GM12878 (cell line): ENCODE measurements at regions not wholly inside any gene's neighbourhood (a gene's known extent, or its start where the extent isn't known, plus 50 kb on each side); places are given as distances from the start of the nearest gene placed in this dataset.

ENCODE experiments used
- ATAC-seq: fragments of 200-7000 bp; cut with Tn5 transposase; 3 replicates; pipeline ENCODE4 v1.9.1; 2020; ENCODE audit warnings: mild to moderate bottlenecking, moderate library complexity
- BruUV-seq: library from RNA; stranded (reverse); fragments of 400-500 nt; replicated peaks from 2 replicates; lab custom pipeline; 2021; lab: Mats Ljungman, UMichigan
- CTCF ChIA-PET: fragments of 300-600 bp; sonication (Branson Sonifier 250); formaldehyde crosslinking; extraction: SDS; loops from one replicate; lab custom pipeline; 2021; ENCODE audit warnings: inconsistent platforms; lab: Yijun Ruan, JAX
- POLR2A ChIA-PET: fragments of 350-600 bp; formaldehyde crosslinking; extraction: SDS; loops from one replicate; lab custom pipeline; 2021; ENCODE audit warnings: inconsistent platforms; lab: Charles Lee
- RAD21 ChIA-PET: fragments of 300-600 bp; sonication (Branson Sonifier 250); formaldehyde crosslinking; loops from one replicate; lab custom pipeline; 2023; ENCODE audit warnings: antibody characterized with exemption; ENCODE audit not compliant: unreplicated experiment; lab: Charles Lee
- SMC1A ChIA-PET: fragments of 300-600 bp; sonication (Branson Sonifier 250); formaldehyde crosslinking; loops from one replicate; lab custom pipeline; 2023; ENCODE audit not compliant: unreplicated experiment, uncharacterized antibody; lab: Charles Lee
- DNase-seq: peaks from one replicate; pipeline ENCODE4 v3.0.0-alpha.2; 2011; ENCODE audit warnings: low read depth, low spot score
- FAIRE-seq: peaks from 3 replicates; lab custom pipeline; 2011; peaks lifted over from hg19 to GRCh38; lab: Jason Lieb, UNC
- H2AFZ ChIP-seq: 2 replicates; pipeline ENCODE4 v1.6.0; 2011; ENCODE audit warnings: low read depth, low read length, control low read depth; ENCODE audit not compliant: control insufficient read depth
- H3K27ac ChIP-seq: 2 replicates; pipeline ENCODE4 v1.5.1; 2011; ENCODE audit warnings: control low read depth; ENCODE audit not compliant: control insufficient read depth, insufficient read depth
- H3K27me3 ChIP-seq, 2 experiments: replicated peaks in 1 of 2; 2 replicates each; pipeline versions ENCODE4 v1.6.0 to v1.6.1; 2011; ENCODE audit warnings: low read length in 1 of 2; ENCODE audit not compliant: control insufficient read depth in 2 of 2, insufficient read depth in 2 of 2
- H3K36me3 ChIP-seq, 2 experiments: 2 replicates each; pipeline ENCODE4 v1.5.1; 2011; ENCODE audit warnings: low read length in 1 of 2; ENCODE audit not compliant: control insufficient read depth in 2 of 2, insufficient read depth in 2 of 2
- H3K4me1 ChIP-seq: 2 replicates; pipeline ENCODE4 v1.6.1; 2011; ENCODE audit warnings: mild to moderate bottlenecking, low read length, moderate library complexity, mixed read lengths; ENCODE audit not compliant: control insufficient read depth, insufficient read depth
- H3K4me2 ChIP-seq: 2 replicates; pipeline ENCODE4 v1.6.0; 2011; ENCODE audit warnings: control low read depth; ENCODE audit not compliant: control insufficient read depth, insufficient read depth
- H3K4me3 ChIP-seq: fragments of 200-600 bp; sonication (generic); 2 replicates; pipeline ENCODE4 v1.5.1; 2016
- H3K79me2 ChIP-seq: 2 replicates; pipeline ENCODE4 v1.6.0; 2011; ENCODE audit warnings: low read length; ENCODE audit not compliant: control insufficient read depth, insufficient read depth
- H3K9ac ChIP-seq: 2 replicates; pipeline ENCODE4 v1.8.0; 2011; ENCODE audit warnings: low read length, control low read depth, mixed read lengths; ENCODE audit not compliant: control insufficient read depth, insufficient read depth
- H3K9me3 ChIP-seq: replicated peaks from 3 replicates; pipeline ENCODE4 v1.5.1; 2011; ENCODE audit warnings: mild to moderate bottlenecking, low read length; ENCODE audit not compliant: control insufficient read depth, insufficient read depth
- H4K20me1 ChIP-seq: 2 replicates; pipeline ENCODE4 v1.6.0; 2011; ENCODE audit not compliant: control insufficient read depth, insufficient read depth
- BHLHE40 ChIP-seq, 2 experiments: fragments of 450-650 bp in 1 of 2; IDR thresholded peaks; 2 replicates each; pipeline ENCODE4 v1.6.1; 2011 to 2017; ENCODE audit warnings: low read depth in 2 of 2, borderline replicate concordance in 1 of 2, improper control_type of control experiment in 1 of 2, low read length in 1 of 2, mild to moderate bottlenecking in 1 of 2
- BMI1 ChIP-seq: fragments of 450-650 bp; IDR thresholded peaks from 2 replicates; pipeline ENCODE4 v1.6.1; 2016; ENCODE audit warnings: mild to moderate bottlenecking, moderate library complexity, borderline replicate concordance
- CBFB ChIP-seq: IDR thresholded peaks from 2 replicates; pipeline ENCODE4 v1.6.1; 2016; ENCODE audit warnings: antibody characterized with exemption, low read depth
- CBX5 ChIP-seq: sonication (generic); IDR thresholded peaks from 2 replicates; pipeline ENCODE4 v1.6.1; 2016; ENCODE audit warnings: low read depth, moderate library complexity, mild to moderate bottlenecking, inconsistent platforms
- CHD4 ChIP-seq: fragments of 200-600 bp; sonication (generic); IDR thresholded peaks from 2 replicates; pipeline ENCODE4 v1.6.1; 2016; ENCODE audit warnings: mild to moderate bottlenecking
- HDGF ChIP-seq: fragments of 450-650 bp; IDR thresholded peaks from 2 replicates; pipeline ENCODE4 v1.6.1; 2016; ENCODE audit warnings: antibody characterized with exemption
- IKZF2 ChIP-seq, 2 experiments: fragments of 450-650 bp; IDR thresholded peaks; 2 replicates each; pipeline ENCODE4 v1.6.1; 2017; ENCODE audit warnings: mild to moderate bottlenecking in 2 of 2, moderate library complexity in 2 of 2
- MLLT1 ChIP-seq: fragments of 450-650 bp; IDR thresholded peaks from 2 replicates; pipeline ENCODE4 v1.6.1; 2016; ENCODE audit warnings: mild to moderate bottlenecking
- NRF1 ChIP-seq: conservative IDR thresholded peaks from 2 replicates; pipeline ENCODE4 v1.6.1; 2011; ENCODE audit warnings: mild to moderate bottlenecking, low read depth, low read length, improper control_type of control experiment
- PAX5 ChIP-seq: IDR thresholded peaks from 2 replicates; pipeline ENCODE4 v1.6.1; 2011; ENCODE audit warnings: low read depth, low read length, borderline replicate concordance
- RAD21 ChIP-seq: IDR thresholded peaks from 2 replicates; pipeline ENCODE4 v1.6.1; 2011; ENCODE audit warnings: mild to moderate bottlenecking, low read depth, low read length, moderate library complexity; ENCODE audit not compliant: insufficient read depth
- RAD51 ChIP-seq: fragments of 450-650 bp; IDR thresholded peaks from 2 replicates; pipeline ENCODE4 v1.6.1; 2016; ENCODE audit warnings: moderate library complexity, mild to moderate bottlenecking, inconsistent platforms
- SMAD1 ChIP-seq: fragments of 450-650 bp; IDR thresholded peaks from 2 replicates; pipeline ENCODE4 v1.6.1; 2018; ENCODE audit warnings: mild to moderate bottlenecking, low read depth; ENCODE audit not compliant: partially characterized antibody
- SREBF1 ChIP-seq: IDR thresholded peaks from 2 replicates; pipeline ENCODE4 v1.6.1; 2012; ENCODE audit warnings: mild to moderate bottlenecking, low read length
- SUPT20H ChIP-seq: IDR thresholded peaks from 2 replicates; pipeline ENCODE4 v1.6.1; 2011; ENCODE audit warnings: low read depth, mild to moderate bottlenecking, low read length, moderate library complexity, borderline replicate concordance; ENCODE audit not compliant: control insufficient read depth
- ZBED1 ChIP-seq: IDR thresholded peaks from 2 replicates; pipeline ENCODE4 v1.6.1; 2016; ENCODE audit warnings: borderline replicate concordance
- ZBTB33 ChIP-seq: fragments of 450-650 bp; IDR thresholded peaks from 2 replicates; pipeline ENCODE4 v1.6.1; 2017; ENCODE audit warnings: mild to moderate bottlenecking
- WGBS: methylation state at CpG from one replicate; pipeline ENCODE4 v1.1.6; 2016; ENCODE audit warnings: low lambda C conversion rate; ENCODE audit not compliant: insufficient replicate concordance, insufficient coverage; ENCODE audit errors: missing lambda C conversion rate; 5-methylcytosine and 5-hydroxymethylcytosine counted together
- in situ Hi-C: fragments of 300-500 bp; cut with MboI; formaldehyde crosslinking; loops from 9 replicates; pipeline ENCODE4 v1.14.3; 2018; ENCODE audit warnings: mixed read lengths
- intact Hi-C: fragments of 100-400 bp; cut with micrococcal nuclease; formaldehyde crosslinking; loops from one replicate; pipeline ENCODE4 v1.14.2; 2022; ENCODE audit not compliant: unreplicated experiment
- TF ChIP-seq, protein P1 (sequence below): fragments of 150-350 bp; IDR thresholded peaks from 2 replicates; pipeline ENCODE4 v1.6.1; 2016; ENCODE audit warnings: low read depth, low read length

DNA sequence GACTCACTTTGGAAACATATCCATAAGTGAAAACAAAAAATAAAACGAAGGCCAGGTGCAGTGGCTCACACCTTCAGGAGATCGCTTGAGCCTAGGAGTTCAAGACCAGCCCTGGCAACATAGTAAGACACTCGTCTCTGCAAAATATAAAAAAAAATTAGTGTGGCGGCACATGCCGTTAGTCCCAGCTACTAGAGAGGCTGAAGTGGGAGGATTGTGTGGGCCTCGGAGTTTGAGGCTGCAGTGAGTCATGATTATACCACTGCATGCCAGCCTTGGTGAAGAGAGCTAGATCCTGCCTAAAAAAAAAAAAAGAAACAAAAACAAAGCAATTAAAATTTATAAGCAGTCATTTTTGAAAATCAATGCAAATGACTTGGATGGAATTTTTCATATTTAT lies 54.7 kb upstream of the NANOGP8 start:
- H3K27ac ChIP-seq, result no peak overlapping the region
- H3K4me2 ChIP-seq, result no peak overlapping the region
- DNase-seq (no peak), ATAC-seq (no peak), FAIRE-seq (no peak)
- H3K9ac ChIP-seq, result no peak overlapping the region
- H3K4me3 ChIP-seq, result no peak overlapping the region
- H3K36me3 ChIP-seq, result no peaks in the 10 kb centered on the region
- SMC1A ChIA-PET, result interaction anchor here (1.6 kb wide), 1 partner anchor 43 kb away, joined by 5 read pairs; no protein-coding TSS in a partner anchor
- RAD21 ChIA-PET, result no interaction called here
- POLR2A ChIA-PET, result no interaction called here
- peaks cover 10% of the 10 kb centered on the region for H3K4me1 ChIP-seq
- BruUV-seq, result no TSS peak
- H3K79me2 ChIP-seq, result no peaks in the 10 kb centered on the region
- no peaks in the 10 kb centered on the region; the same call in 1 of the 3 replicates for H3K9me3 ChIP-seq
- intact Hi-C loops, result loop anchor here (10.0 kb wide), 1 partner anchor 155 kb away; the partner anchor contains the start of gene ZNF770
- CTCF ChIA-PET, result no interaction called here
- no peaks in the 10 kb centered on the region for H4K20me1 ChIP-seq
- no peaks in the 10 kb centered on the region for H3K27me3 ChIP-seq
- WGBS, result 83% methylated on average over 6 of the region's 6 CpGs
- no peak overlapping the region for H2AFZ ChIP-seq
- in situ Hi-C loops, result no loop called here
- no peak for TF ChIP-seq RAD51
- no peak for TF ChIP-seq ZBED1
- no peak for TF ChIP-seq HDGF
- TF ChIP-seq, protein P1, sequence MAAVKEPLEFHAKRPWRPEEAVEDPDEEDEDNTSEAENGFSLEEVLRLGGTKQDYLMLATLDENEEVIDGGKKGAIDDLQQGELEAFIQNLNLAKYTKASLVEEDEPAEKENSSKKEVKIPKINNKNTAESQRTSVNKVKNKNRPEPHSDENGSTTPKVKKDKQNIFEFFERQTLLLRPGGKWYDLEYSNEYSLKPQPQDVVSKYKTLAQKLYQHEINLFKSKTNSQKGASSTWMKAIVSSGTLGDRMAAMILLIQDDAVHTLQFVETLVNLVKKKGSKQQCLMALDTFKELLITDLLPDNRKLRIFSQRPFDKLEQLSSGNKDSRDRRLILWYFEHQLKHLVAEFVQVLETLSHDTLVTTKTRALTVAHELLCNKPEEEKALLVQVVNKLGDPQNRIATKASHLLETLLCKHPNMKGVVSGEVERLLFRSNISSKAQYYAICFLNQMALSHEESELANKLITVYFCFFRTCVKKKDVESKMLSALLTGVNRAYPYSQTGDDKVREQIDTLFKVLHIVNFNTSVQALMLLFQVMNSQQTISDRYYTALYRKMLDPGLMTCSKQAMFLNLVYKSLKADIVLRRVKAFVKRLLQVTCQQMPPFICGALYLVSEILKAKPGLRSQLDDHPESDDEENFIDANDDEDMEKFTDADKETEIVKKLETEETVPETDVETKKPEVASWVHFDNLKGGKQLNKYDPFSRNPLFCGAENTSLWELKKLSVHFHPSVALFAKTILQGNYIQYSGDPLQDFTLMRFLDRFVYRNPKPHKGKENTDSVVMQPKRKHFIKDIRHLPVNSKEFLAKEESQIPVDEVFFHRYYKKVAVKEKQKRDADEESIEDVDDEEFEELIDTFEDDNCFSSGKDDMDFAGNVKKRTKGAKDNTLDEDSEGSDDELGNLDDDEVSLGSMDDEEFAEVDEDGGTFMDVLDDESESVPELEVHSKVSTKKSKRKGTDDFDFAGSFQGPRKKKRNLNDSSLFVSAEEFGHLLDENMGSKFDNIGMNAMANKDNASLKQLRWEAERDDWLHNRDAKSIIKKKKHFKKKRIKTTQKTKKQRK, result no peak
- no peak for TF ChIP-seq SUPT20H
- no peak for TF ChIP-seq SMAD1
- TF ChIP-seq IKZF2 (IDR thresholded peaks at IDR 0.05), result no peak
- TF ChIP-seq BHLHE40 (IDR thresholded peaks at IDR 0.05; ENCODE audit: borderline replicate concordance in 1 of 2, low read depth in 2 of 2, low read length in 1 of 2), result no peak
- no peak for TF ChIP-seq RAD21
- TF ChIP-seq NRF1, result no peak
- no peak for TF ChIP-seq CBX5
- TF ChIP-seq PAX5, result no peak
- no peak for TF ChIP-seq ZBTB33
- no peak for TF ChIP-seq CBFB
- TF ChIP-seq SREBF1, result no peak
- no peak for TF ChIP-seq CHD4
- TF ChIP-seq MLLT1, result no peak
- TF ChIP-seq BMI1, result no peak
